C4-2B (cell line): ENCODE measurements at regions not wholly inside any gene's neighbourhood (a gene's known extent, or its start where the extent isn't known, plus 50 kb on each side); places are given as distances from the start of the nearest gene placed in this dataset.

Source experiments
- ZFX ChIP-seq: fragments of 450-650 bp; IDR thresholded peaks from 2 replicates; pipeline ENCODE4 v1.6.1; 2017
- TF ChIP-seq, protein P1 (sequence below): fragments of 450-650 bp; conservative IDR thresholded peaks from 2 replicates; pipeline ENCODE4 v1.5.1; 2017; ENCODE audit warnings: mild to moderate bottlenecking

GRCh38 chr12:75706786-75707605 is 195.6 kb upstream of the KRR1 start:
- no peak for TF ChIP-seq ZFX
- TF ChIP-seq, protein P1, sequence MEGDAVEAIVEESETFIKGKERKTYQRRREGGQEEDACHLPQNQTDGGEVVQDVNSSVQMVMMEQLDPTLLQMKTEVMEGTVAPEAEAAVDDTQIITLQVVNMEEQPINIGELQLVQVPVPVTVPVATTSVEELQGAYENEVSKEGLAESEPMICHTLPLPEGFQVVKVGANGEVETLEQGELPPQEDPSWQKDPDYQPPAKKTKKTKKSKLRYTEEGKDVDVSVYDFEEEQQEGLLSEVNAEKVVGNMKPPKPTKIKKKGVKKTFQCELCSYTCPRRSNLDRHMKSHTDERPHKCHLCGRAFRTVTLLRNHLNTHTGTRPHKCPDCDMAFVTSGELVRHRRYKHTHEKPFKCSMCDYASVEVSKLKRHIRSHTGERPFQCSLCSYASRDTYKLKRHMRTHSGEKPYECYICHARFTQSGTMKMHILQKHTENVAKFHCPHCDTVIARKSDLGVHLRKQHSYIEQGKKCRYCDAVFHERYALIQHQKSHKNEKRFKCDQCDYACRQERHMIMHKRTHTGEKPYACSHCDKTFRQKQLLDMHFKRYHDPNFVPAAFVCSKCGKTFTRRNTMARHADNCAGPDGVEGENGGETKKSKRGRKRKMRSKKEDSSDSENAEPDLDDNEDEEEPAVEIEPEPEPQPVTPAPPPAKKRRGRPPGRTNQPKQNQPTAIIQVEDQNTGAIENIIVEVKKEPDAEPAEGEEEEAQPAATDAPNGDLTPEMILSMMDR: no peak
